ENCODE measurements at regions not wholly inside any gene's neighbourhood (a gene's known extent, or its start where the extent isn't known, plus 50 kb on each side); places are given as distances from the start of the nearest gene placed in this dataset.

DNA sequence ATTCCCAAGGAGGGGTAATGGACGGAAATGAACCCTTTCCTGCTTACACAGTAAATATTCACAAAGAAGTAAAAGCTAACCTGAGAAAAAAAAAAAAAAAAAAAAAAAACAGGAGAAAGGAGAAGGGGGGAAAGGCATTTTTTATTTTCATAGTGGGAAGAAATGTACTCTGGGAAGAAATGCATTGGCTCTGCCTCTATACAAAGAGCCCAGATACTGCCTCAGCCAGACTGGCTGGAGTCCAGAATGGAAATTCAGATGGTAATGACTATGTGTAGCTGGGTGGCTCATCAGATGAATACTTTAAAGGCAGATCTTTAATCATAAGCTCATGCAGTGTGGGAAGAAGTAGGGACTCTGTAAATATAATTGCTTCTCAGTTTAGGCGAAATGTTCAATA, 124.9 kb upstream of the ZNF608 start:
- WGBS, 2 donors, result 88 to 89% methylated on average over 2 of the region's 2 CpGs

DNA sequence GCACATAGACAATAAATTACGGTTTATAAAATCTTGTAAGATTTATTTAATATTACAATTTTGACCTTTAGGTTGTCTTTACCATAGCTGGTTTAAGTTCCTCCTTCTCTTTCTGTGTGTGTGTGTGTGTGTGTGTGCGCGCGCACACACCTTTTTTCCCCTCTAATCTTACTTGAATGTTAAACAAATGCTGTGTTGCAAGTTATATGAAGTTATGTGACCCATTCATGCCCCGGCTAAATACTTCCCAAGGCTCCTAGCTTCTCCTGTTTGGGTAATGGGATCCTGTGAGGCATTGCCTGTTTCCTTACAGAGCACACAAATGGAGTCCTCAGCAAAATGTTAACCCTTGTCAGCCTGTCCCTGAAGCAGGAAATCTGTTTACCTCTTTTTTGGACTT, 125.6 kb upstream of the ZNF608 start:
- DNase-seq (ENCODE audit: low spot score in 2 of 2), result no peak
- Histone ChIP-seq H3K36me3 (no peaks in the 10 kb centered on the region), H3K27me3 (no peaks in the 10 kb centered on the region), H3K4me3 (no peak overlapping the region), H3K27ac (no peak overlapping the region), H3K9me3 (no peaks in the 10 kb centered on the region), H3K4me1 (peaks cover 3 to 41% (median 16%) of the 10 kb centered on the region in 4 donors)
- 82 to 85% methylated on average over 5 of the region's 5 CpGs for WGBS, 2 donors
- TF ChIP-seq, protein P1, sequence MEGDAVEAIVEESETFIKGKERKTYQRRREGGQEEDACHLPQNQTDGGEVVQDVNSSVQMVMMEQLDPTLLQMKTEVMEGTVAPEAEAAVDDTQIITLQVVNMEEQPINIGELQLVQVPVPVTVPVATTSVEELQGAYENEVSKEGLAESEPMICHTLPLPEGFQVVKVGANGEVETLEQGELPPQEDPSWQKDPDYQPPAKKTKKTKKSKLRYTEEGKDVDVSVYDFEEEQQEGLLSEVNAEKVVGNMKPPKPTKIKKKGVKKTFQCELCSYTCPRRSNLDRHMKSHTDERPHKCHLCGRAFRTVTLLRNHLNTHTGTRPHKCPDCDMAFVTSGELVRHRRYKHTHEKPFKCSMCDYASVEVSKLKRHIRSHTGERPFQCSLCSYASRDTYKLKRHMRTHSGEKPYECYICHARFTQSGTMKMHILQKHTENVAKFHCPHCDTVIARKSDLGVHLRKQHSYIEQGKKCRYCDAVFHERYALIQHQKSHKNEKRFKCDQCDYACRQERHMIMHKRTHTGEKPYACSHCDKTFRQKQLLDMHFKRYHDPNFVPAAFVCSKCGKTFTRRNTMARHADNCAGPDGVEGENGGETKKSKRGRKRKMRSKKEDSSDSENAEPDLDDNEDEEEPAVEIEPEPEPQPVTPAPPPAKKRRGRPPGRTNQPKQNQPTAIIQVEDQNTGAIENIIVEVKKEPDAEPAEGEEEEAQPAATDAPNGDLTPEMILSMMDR (IDR thresholded peaks at IDR 0.05), result no peak
- no peak for TF ChIP-seq POLR2A (IDR thresholded peaks at IDR 0.05)
- no peak for TF ChIP-seq EP300 (IDR thresholded peaks at IDR 0.05)

More for the DNA sequence above, 124.9 kb upstream of the ZNF608 start:
- Histone ChIP-seq H3K4me3 (no peak overlapping the region), H3K4me1 (peaks cover 3 to 43% (median 16%) of the 10 kb centered on the region in 4 donors), H3K27ac (peak overlapping the region in 1 of 4 donors; percentile 84), H3K9me3 (no peaks in the 10 kb centered on the region), H3K36me3 (no peaks in the 10 kb centered on the region), H3K27me3 (no peaks in the 10 kb centered on the region)
- DNase-seq (ENCODE audit: low spot score in 2 of 2), result no peak
- TF ChIP-seq, protein P1 (IDR thresholded peaks at IDR 0.05), result no peak
- TF ChIP-seq POLR2A (IDR thresholded peaks at IDR 0.05) (no peak), EP300 (IDR thresholded peaks at IDR 0.05) (no peak)

DNA sequence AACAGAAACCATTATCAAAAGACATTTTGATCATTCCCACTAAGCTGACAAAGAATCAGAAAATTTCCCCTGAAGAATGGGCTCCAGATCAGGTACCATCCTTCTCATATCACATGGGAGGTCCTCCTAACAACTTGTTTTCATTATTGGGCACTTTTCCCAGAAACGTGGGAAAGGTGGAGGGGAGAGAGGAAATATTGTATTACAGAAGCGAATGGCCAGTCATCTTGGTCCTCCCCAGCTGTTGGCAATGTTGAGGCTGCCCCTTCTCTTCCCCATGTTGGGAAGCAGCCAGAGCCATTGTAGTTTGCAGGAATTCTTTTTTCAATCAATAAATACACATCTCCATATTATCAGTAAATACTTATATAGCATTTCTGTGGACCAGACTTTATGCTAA, 126.2 kb upstream of the ZNF608 start:
- H3K9me3 ChIP-seq, result no peaks in the 10 kb centered on the region
- TF ChIP-seq, protein P1 (IDR thresholded peaks at IDR 0.05), result no peak
- TF ChIP-seq EP300 (IDR thresholded peaks at IDR 0.05), result no peak
- no peak for TF ChIP-seq POLR2A (IDR thresholded peaks at IDR 0.05)
- no peaks in the 10 kb centered on the region for H3K36me3 ChIP-seq
- WGBS, 2 donors, result 59 to 66% methylated on average over 2 of the region's 2 CpGs
- H3K4me1 ChIP-seq, result peaks cover 3 to 36% (median 14%) of the 10 kb centered on the region in 4 donors
- no peak overlapping the region for H3K27ac ChIP-seq
- no peak for DNase-seq (ENCODE audit: low spot score in 2 of 2)
- no peaks in the 10 kb centered on the region for H3K27me3 ChIP-seq
- no peak overlapping the region for H3K4me3 ChIP-seq

DNA sequence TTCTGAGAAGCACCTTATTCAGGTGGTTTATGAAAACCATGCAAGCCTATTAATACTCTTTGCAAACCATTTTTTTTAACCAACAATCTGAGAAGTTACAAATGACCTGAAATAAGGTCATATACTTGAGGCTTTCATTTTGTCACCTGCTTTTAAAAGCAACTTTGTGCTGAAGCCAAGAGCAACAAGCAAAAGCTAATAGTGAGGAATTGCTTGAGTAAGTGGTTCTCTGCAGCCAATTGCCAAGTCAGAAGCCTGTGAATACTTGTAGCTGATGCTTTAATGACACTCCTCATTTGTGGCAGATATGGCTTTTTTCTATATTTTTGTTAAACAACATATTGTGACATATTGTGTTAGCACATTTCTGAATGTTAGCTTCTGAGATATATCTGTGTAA, 126.7 kb upstream of the ZNF608 start:
- Histone ChIP-seq H3K4me3 (no peak overlapping the region), H3K27ac (no peak overlapping the region), H3K27me3 (no peaks in the 10 kb centered on the region), H3K36me3 (no peaks in the 10 kb centered on the region), H3K4me1 (peaks cover 3 to 32% (median 11%) of the 10 kb centered on the region in 4 donors), H3K9me3 (no peaks in the 10 kb centered on the region)
- DNase-seq (ENCODE audit: low spot score in 2 of 2), result no peak
- TF ChIP-seq POLR2A (IDR thresholded peaks at IDR 0.05) (no peak), EP300 (IDR thresholded peaks at IDR 0.05) (no peak)
- TF ChIP-seq, protein P1 (IDR thresholded peaks at IDR 0.05), result no peak

DNA sequence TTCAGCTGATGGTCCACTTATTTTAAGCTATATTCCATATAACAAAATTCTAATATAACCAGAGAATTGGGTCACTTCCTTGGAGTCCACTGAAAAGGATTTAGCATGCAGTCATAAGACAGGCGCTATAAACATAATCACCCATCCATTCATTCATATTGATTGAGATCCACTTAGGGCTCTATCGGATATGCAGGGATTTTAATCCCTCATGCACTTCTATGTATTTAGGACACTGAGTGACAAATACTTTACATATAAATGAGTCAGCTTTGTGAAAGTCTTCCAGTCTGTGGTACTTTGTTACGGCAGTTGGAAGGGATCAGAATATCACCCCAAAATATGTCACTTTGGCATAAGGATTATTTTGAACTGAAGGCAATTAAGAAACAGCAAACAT, 127.3 kb upstream of the ZNF608 start:
- Histone ChIP-seq H3K27me3 (no peaks in the 10 kb centered on the region), H3K36me3 (no peaks in the 10 kb centered on the region), H3K4me3 (no peak overlapping the region), H3K27ac (no peak overlapping the region), H3K9me3 (no peaks in the 10 kb centered on the region), H3K4me1 (peaks cover 3 to 27% (median 11%) of the 10 kb centered on the region in 4 donors)
- TF ChIP-seq, protein P1 (IDR thresholded peaks at IDR 0.05), result no peak
- TF ChIP-seq POLR2A (IDR thresholded peaks at IDR 0.05) (no peak), EP300 (IDR thresholded peaks at IDR 0.05) (no peak)
- no peak for DNase-seq (ENCODE audit: low spot score in 2 of 2)
- 96% methylated on average over 3 of the region's 3 CpGs for WGBS, 2 donors

All from tibial nerve (tissue), 4 donors.